Jurkat, Clone E6-1 (cell line): ENCODE measurements at regions not wholly inside any gene's neighbourhood (a gene's known extent, or its start where the extent isn't known, plus 50 kb on each side); places are given as distances from the start of the nearest gene placed in this dataset.

Source experiments
- DNase-seq: peaks from one replicate; pipeline ENCODE4 v3.0.0-alpha.2; 2011; ENCODE audit warnings: low read depth, low spot score
- H3K4me3 ChIP-seq: 2 replicates; pipeline ENCODE4 v1.5.1; 2011; ENCODE audit warnings: mild to moderate bottlenecking, low read length, control low read depth, moderate library complexity

GRCh38 chr14:89588840-89589296, 171.8 kb upstream of the FOXN3 start:
- no peak overlapping the region for H3K4me3 ChIP-seq
- no peak for DNase-seq

DNA sequence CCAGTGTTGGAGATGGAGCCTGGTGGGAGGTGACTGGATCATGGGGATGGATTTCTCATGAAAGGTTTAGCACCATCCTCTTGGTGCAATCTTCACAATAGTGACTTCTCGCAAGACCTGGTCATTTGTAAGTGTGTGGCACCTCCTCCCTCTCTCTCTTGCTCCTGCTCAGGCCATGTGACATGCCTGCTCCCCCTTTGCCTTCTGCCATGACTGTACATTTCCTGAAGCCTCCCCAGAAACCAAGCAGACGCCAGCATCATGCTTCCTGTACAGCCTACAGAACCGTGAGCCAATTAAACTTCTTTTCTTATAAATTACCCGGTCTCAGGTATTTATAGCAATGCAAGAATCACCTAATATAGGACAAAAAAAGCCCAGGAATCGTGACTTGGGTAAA, 171.0 kb upstream of the FOXN3 start:
- DNase-seq = no peak
- no peak overlapping the region for H3K4me3 ChIP-seq

DNA sequence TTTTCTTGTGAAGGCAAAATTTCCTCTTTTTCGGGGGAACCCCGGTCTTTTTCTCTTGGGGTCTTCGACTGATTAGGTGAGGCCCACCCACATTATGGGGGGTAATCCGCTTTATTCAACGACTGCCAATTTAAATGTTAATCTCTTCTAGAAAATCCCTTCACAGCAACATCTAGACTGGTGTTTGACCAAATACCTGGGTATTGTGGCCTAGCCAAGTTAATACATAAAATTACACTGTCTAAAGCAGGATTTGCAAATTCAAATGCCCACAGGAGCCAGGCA, 170.0 kb upstream of the FOXN3 start:
- no peak overlapping the region for H3K4me3 ChIP-seq
- DNase-seq = no peak

GRCh38 chr14:89586258-89587135, 169.5 kb upstream of the FOXN3 start:
- no peak overlapping the region for H3K4me3 ChIP-seq
- DNase-seq = peak; percentile 76

DNA sequence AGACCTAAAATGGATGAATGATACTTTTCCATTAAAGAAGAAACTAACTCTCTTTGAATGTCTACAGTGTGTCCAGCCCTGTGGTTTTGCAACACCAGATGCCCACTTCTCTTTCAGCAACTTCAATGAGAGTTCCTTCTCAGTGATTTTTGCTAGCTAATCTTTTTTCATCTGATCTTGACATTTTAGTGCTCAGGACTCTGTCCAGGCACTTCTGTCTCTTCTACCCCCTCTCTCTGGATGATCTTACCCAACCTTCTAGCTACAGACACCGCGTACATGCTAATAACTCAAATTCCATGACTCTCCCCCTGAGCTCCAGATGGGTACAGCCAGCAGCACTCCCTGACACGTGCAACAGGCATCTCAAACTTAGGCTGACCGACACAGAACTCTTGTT, 161.1 kb upstream of the FOXN3 start:
- no peak overlapping the region for H3K4me3 ChIP-seq
- DNase-seq = no peak

DNA sequence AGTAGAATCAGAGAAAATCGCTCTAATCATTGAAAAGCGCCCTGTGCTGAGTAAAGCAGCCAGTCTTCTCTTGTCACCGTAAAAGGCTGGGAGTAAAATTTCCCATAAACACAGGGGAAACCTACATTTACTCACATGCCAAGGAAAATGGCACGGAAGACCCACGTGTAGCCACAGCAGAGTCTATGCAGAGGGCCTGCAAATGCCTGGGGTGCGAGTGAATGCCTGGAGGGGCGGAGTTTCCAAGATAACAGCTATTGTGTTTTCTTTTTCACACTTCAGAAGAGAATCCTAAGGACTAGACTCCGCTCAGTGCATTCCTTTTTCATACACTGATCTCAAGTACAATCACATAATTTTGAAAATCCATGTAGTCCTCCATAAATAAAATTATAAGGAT, 159.9 kb upstream of the FOXN3 start:
- no peak for DNase-seq
- no peak overlapping the region for H3K4me3 ChIP-seq

DNA sequence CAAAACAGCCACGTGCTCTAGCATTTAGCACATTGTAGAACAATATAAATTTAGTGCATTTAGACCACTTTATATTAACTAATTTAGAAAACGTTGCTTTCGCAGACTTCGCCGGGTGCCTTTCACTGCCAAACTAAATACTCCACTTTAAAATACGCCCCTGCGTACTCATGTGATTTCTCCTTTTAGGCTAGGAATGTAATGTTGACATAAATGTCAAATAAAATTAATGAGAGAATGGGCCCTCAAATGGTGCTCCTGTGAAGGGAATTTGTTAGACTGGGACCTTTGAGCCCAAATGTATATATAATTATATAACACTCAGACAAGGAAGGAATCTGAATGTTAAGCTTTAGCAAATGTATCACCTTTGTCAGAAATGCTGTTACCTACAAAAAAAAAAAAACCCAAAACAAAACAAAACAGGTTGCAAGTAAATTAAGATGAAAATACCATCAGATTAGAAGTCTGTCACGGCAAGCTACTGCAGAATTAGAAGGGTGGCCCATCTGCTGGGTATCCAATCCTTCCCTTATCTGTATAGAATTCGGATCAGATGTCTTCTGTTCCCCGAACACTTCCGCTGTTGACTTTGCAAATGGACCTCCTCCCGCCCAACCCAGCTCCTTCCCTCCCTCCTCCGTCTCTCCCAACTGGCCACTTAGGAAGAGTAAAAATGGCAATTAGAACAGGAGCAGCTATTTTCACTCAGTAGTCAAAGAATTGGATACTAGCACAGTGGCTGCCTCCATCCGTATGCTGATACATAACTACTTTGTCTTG, 159.3 kb upstream of the FOXN3 start:
- no peak for DNase-seq
- no peak overlapping the region for H3K4me3 ChIP-seq

DNA sequence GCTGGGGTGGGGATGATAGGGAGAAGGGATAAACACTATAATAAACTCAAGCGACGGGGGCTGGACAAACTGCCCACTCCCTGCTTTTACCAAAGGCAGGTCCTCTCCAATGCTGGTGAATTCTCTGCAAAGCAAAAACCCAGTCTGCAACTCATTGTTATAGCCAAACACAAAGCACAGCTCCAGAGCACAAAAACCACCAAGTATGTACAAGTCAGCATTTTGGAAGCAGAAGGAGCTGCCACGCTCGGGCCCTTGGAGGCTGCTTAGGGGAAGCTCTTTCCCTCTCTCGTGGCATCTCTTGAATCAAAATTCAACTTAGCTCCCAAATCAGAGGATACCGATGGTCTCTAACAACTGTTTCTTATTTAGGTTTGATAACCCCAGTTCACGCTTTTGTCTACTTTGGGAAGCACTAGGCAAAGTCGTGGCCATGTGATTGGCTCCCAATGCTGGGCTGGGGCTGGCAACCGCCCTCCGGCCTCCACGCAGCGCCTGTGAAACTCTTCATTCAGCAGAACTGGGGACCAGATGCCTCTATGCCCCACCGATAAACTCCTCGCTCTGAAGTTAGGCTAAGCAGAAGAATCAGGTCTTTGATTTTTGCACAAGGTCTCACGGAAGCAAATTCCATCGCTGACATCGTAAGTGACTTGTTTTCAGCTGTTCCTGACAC, 158.5 kb upstream of the FOXN3 start:
- DNase-seq = no peak
- H3K4me3 ChIP-seq = no peak overlapping the region

DNA sequence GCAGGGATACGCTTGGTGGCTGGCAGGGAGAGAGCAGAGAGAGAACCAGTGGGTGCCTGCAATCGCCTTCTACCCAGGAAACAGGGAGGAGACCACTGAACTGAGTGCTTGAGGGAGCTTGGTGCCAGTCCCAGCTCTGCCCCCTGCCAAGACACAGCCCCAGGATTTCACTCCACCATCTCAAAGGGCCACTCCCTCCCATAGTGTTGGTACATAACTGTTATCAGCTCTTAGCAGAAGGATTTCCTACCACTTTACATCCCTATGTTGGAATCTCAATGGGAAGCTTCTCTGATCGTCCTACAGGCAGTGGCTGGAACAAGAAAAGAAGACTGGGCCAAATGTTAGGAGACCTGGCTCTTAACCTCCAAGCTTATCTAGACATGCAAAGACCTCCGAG, 157.4 kb upstream of the FOXN3 start:
- H3K4me3 ChIP-seq = no peak overlapping the region
- DNase-seq = no peak

GRCh38 chr14:89573399-89573657, 156.3 kb upstream of the FOXN3 start:
- no peak overlapping the region for H3K4me3 ChIP-seq
- no peak for DNase-seq

DNA sequence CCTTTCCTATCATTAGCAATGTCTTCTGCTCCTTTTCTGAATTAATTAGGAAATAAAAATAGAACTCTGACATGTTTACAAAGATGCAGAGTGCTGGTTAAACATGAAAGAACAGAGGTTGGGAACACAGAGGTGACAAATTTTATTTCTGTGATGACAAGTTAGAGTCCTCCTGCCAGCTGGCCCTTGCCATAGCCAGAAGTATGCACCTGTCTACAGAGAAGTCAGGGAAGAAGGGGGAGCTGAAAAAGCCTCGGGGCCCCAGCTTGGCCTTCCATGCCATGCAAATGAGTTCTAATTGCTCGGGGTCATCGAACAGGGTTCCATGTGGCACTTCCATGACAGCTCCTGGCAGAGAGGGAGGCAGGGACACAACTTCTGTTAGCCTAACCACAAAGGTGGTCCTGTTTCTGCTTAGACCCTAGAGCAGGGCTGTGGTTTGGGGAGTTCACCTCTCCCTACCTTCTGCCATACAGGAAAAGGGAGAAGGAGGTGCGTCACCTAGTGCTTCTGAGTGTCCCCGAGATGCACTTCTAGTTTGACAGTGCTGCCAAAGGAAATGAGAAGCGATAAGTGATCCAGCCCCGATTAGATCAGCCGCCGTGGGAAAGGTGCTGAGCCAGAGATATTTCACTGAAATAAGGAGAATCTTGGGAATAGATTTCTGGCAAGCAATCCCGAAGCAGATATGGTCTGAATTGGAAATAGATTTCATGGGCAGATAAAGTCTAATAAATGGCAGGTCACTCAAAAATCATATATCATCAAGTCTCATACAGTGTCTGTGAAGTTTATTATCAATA, 155.8 kb upstream of the FOXN3 start:
- DNase-seq = no peak
- no peak overlapping the region for H3K4me3 ChIP-seq

- H3K4me3 ChIP-seq = no peak overlapping the region
- peak; percentile 14 for DNase-seq
Observed at GRCh38 chr14:89571491-89571890, 154.5 kb upstream of the FOXN3 start.

GRCh38 chr14:89566644-89567415, 149.8 kb upstream of the FOXN3 start:
- DNase-seq = no peak
- no peak overlapping the region for H3K4me3 ChIP-seq

DNA sequence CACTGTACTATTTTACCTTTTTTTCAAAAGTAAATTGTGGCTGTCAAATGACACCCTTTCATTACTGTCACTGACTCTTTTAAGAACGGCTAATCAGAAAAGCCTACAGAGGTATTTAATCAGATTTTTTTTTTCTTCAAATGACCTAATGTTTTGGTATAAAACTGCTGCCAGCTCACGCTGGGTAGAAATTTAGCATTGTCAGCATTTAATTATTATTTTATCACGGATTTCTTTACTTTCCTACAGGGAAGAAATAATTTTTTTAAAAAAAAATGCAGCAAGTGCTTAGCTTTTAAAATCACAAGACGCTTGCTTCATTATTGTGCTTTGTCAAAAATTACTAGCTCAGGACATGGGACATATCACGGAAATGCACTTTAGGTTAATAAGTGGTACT, 149.1 kb upstream of the FOXN3 start:
- DNase-seq = no peak
- no peak overlapping the region for H3K4me3 ChIP-seq

DNA sequence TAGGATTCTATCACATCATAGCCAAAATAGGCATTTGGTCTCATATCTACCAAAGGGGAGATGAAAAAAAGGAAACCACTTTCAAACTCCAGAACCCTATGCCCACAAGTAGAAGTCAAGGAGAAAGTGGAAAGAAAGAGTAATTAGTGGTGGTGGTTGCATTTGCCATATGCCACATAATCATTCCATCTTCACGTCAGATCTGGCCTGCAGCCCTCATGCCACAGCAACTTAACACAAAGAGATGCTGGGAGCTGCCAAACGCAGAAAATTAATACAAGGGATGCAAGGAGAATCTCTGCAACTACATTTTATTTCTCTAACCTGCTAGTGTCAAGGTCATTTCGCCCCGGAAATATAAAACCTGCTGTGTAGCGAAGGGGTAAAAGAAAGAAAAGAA, 148.6 kb upstream of the FOXN3 start:
- no peak for DNase-seq
- H3K4me3 ChIP-seq = no peak overlapping the region

DNA sequence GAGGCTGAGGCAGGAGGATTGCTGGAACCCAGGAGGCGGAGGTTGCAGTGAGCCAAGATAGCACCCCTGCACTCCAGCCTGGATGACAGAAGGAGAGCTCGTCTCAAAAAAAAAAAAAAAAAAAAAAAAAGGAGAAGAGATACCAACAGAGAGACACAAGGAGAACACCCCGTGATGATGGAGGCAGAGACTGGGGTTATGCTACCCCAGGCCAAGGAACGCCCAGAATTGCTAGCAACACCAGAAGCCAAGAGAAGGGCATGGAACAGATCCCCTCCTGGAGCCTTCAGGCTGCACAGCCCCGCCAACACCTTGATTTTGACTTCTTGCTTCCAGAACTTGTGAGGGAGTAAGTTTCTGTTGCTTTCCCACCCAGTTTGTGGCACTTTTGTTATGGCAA, 148.0 kb upstream of the FOXN3 start:
- no peak overlapping the region for H3K4me3 ChIP-seq
- DNase-seq = no peak

DNA sequence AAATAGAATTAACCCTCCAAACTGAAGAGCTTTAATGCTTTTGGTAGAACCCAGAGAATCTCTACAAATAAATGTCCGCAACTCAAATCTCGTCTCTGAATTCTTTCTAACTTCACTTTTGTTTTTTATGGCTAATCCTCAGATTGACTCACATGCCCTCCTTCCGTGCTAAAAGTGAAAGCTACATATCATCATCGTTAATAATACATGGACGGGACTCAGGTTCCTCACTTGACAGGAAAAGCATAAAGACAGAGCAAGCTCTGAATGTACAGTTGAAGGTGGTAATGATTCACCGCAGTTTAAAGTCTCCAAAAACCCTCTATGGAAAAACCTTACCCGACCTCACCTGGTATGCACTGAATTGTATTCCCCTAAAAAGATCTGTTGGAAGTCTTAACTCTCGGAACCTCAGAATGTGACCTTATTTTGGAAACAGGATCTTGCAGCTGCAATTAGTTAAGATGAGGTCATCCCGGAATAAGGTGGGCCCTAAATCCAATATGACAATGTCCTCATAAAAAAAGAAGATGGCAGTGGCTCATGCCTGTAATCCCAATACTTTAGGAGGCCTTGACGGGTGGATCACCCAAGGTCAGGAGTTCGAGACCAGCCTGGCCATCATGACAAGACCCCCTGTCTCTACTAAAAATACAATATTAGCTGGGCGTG, 147.4 kb upstream of the FOXN3 start:
- H3K4me3 ChIP-seq = no peak overlapping the region
- no peak for DNase-seq

- H3K4me3 ChIP-seq = no peak overlapping the region
- no peak for DNase-seq
Observed at GRCh38 chr14:89563471-89563870, 146.4 kb upstream of the FOXN3 start.
